CD4-positive, alpha-beta T cell treated with Interleukin-10 for 1 hour (primary cell): ENCODE measurements at regions not wholly inside any gene's neighbourhood (a gene's known extent, or its start where the extent isn't known, plus 50 kb on each side); places are given as distances from the start of the nearest gene placed in this dataset.

Experiments used
- DNase-seq: peaks from one replicate; pipeline ENCODE4 v3.0.0-alpha.2; 2020

DNA sequence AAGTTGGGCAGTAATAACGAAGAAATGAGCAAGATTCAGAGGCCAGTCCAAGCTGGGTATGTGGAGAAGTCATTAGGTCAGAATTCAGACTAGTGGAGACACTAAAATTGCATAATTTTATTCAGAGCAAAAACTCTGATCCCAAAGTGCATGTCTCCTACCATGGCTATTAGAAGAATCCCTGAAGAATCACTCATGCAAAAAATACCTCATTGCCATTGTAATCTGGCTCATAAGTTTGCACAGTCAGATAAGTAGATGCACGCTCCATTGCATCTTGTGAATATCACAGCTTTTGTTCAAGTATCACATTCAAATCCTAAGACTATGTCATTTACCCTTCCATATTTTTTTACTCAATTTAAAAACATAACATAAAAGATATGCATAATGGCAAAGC lies 692.2 kb upstream of the KLHL29 start:
- no peak for DNase-seq

DNA sequence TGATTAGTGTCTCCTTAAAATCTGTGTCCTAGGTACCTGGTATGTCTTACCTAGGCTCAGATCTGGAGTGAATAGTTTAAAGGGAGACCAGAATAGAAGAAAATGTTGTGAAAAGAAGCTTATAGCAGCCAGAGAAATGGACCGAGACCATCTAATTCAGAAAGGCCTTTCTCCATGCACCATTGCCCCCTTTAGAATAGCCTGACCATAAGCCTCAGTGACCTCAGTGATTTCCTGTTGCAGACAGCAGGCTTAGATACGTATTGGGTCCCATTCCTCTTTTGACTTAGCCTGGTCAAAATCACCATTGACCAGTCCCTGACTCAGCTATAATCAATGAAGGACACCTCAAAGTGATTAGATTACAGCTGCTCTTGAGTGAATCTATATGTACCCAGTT lies 690.7 kb upstream of the KLHL29 start:
- no peak for DNase-seq

DNA sequence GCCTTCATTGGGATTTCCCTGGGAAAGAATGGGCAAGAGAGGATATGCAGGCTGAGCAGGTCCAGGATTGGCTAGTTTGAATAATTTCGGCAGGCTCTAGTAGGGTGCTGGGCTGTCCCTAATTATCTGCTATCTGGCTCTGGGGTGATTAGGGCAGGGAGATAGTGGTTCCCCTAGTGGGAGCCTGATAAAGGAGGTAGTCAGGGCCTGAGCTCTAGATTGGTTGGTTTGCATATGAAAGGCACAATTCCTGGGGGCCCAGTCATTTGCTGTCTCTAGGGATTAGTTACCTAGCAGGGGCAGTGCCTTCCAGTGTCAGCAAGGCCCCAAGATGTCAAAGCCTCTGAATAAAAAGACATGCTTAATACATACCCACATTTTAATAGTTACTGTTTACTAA lies 690.1 kb upstream of the KLHL29 start:
- DNase-seq, result no peak

DNA sequence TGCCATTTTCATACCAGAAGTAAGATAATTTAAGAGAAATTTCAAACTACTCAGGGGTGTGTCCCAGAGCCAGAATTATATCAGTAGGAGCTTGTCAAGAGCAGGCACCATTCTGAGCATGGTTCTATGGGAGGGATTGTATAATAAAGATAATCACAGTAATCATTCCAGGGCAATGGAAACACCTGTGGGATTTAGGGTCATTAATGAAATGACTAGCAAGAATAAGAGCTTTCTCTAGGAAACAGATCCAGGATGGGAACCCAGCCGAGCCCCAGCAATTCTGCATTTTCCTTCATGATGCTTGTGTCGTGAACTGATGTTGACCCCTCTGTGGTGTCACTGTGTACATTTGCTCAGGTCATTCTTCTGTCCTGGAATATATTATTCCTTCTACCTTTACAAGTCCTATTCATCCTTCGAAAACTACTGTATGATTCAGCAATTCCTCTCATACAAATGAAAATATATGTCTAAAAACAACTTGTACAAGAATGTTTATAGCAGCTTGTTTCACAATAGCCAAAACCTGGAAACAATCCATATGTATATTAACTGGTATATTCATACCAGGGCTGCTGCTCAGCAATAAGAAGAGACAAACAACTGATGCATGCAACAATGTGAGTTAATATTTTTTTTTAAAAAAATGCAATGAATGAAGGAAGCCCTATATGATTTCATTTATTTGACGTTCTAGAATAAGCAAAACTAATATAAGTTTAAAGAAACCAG lies 687.8 kb upstream of the KLHL29 start:
- DNase-seq, result no peak

DNA sequence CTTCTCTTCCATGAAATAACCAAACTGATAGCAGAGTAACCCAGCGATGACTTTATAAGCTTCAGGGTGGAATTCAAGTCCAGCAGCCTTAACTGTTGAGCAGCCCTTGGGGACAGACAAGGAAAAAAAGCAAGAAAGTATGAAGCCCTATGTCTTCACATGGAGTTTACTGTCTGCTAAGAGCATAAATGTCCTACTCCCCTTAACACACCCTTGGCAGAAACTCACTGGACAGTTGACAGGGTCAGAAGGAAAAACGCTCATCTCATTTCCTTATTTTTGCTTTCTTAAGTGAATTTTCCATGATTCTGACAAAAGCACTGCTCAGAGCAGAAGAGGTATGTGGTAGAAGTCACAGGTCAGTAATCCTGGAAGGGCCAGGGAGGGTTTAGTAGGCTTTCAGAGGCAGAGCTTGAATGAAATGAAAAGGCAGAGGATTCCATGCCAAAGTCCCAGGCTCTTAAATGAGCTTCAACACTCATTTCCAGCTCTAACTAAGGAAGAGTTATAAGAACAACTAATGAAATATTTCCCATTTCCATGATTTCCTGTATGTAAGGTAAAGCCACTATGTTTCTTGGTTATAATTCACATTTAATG lies 683.3 kb upstream of the KLHL29 start:
- DNase-seq, result no peak

DNA sequence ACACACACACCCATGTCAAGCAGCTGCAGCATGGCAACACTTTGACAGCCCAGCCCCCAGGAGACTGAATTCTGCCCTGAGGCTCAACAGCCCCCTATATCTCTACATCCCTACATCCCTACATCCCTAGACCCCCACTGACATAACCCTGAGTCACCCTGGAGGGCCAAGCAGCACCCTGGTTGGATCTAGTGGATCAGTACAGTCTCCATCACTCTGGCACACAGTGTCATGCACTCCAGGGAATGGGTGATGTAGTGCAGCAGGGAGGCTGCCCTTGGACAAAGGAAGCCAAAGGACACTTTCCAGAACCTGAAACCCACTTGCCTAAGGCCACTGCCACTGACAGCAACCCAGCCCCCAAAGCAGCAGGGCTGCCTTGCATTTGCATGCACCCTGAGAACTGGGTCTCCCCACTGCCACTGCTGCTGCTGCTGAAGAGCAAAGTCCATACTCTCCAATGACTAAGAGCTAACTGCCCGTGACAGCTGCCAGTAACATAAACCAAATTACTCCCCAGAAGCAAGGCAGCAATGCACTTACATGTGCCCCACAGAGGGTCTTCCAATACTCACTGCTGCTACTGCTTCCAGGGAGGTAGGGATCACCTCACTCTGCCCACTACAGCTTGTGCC lies 681.6 kb upstream of the KLHL29 start:
- no peak for DNase-seq

DNA sequence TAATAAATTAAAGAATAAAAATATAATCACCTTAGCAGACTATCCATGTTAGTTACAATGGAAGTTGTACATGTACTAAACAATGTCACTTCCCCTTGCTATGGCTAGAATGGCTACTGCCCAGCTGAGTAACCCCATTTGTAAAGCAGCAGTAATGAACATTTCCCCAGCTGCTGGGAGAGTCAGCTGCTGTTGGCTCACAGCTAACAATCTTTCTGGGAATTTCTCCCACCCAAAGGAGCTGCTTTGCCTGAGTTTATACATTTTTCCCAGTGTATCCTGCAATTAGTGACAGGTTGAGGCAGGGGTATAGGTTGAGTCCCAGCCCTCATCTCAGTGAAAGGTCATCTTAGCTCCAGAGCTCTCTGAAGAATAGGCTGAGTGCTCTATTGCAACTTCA lies 665.6 kb upstream of the KLHL29 start:
- DNase-seq, result no peak

DNA sequence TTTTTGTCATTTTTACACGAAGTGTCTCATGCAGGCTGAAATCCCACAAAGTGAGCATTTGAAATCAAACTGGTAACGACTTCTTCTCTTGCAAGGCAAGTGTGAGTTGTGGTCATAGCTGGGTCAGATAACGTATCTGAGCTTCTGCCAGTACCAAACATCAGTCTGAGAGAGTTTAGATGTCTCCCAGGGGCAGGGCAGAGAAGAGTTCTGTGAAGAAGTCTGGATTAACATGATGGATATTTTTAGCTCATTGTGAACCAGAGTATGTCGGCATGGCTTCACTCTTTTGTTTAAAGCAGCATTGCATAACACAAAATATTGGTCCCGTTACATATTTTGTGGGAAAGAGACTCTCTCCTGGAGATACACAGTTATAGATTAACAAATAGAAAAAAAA lies 655.5 kb upstream of the KLHL29 start:
- DNase-seq, result no peak

DNA sequence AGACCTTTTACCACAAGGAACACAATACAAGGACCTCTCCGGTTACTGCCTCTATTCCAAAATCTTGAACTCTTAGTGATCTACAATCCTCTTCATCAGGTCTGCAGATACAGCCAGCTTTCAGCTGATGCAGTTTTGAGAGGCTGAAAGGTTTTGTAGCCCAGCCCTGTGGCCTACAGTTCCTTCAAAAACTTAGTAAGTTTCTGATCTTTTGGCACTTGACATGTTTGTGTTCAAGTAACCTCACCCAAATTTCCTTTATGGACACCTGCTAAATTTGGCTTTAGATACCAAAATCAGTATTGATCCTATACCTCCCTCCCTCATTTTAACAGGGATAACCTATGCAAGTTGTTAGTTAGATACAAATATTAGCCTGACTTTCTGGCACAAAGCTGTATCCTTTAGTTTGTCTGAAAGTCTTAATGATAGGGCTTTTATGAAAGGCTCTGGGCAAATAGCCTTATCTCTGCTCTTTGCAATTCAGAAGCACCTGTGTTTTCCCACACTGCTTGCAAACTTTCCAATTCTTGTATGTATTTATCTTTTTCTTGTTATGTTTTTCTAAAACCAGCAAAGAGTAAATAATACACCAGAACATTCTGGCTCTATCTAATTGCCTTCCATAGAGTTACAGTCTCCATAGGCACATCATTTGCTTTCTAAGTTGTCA lies 650.5 kb upstream of the KLHL29 start:
- no peak for DNase-seq

DNA sequence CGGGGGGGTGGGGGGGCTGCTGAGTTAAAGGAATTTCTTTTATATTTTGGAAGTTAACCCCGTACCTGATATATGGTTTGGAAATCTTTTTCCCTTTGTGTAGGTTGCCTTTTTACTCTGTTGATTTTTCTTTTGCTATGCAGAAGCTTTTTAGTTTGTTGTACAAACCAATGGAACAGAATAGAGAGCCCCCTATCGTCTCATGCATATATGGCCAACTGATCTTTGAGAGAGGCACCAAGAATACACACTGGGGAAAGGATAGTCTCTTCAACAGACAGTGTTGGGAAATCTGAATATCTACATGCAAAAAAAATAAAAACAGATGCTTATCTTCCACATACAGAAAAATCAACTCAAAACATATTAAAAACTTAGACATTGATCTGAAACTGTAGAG lies 647.8 kb upstream of the KLHL29 start:
- no peak for DNase-seq

DNA sequence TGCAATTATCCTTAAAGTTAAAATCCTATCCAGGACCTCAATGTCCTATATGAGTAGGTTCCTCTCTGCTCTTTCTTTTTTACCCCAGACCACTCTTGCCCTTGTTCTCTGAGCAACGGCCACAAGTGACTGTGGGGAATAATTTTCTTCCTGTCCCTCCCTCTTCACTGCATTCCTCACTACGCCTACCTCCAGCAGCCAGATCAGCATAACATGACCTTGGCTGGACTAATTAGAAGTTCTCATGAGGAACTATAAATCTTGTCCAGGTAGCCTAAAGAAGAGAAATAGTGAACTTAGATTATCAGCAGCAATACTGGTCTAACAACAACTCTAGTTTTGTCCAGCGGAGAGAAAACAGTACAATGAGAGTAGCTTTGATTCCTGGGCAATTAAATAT lies 643.8 kb upstream of the KLHL29 start:
- no peak for DNase-seq

DNA sequence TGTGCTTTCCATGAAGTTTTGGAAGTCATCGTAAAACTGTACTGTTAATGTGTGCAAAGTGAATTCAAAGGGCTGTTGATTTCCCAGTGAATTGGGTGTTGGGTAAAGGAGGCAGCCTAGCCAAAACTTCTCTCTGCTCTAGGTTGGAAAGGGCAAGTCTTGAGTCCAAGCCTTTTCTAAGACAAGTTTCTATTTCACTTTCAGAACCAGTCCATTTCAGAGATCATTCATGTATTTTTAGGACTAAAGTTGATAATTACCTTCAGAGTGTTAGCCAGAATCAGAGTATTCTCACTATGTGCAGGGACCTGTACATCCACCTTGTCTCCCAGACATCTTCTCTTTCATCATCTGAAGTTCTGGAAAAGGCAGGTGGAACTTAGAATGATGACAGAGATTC lies 636.1 kb upstream of the KLHL29 start:
- no peak for DNase-seq

DNA sequence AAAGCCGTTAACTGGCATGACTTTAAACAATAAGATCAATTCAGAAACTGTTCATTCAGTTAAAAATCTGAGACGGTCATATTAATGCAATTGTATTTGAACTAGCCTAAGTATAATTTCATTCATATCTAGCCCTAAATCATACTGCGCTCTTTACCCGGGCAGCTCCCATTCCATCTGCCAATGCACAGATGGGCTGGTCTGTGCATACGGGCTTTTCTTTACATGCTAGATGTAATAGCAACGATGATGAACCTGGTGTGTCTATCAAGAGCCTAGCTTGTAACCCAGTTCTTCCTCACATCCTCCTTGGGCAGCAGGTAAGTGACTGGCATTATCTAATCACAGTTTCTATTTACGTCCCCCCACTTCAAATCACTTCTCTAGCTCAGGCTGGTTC lies 631.5 kb upstream of the KLHL29 start:
- no peak for DNase-seq

DNA sequence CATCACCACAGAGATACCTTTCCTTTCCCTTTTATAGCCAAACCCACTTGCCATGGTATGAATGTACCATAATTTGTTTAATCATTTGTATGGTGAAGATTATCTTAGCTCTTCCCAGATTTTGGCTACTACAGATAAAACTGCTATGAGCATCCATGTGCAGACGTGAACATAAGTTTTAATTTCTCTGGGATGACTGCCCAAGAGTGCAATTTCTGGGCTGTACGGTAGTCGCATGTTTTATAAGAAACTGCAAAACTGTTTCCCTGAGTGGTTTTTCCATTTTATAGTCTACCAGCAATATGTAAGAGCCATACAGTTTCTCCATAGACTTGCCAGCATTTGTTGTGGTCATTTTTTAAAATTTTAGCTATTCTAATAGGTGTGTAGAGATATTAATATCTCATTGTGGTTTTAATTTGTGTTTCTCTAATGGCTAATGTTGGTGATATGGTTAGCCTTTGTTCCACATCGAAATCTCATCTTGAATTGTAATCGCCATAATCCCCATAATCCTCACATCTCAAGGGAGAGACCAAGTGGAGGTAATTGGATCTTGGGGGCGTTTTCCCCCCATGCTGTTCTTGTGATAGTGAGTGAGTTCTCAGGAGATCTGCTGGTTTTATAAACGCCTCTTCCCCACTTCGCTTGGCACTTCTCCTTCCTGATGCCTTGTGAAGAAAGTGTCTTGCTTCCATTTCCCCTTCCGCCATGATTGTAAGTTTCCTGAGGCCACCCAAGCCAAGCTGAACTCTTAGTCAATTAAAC lies 628.5 kb upstream of the KLHL29 start:
- DNase-seq, result no peak

DNA sequence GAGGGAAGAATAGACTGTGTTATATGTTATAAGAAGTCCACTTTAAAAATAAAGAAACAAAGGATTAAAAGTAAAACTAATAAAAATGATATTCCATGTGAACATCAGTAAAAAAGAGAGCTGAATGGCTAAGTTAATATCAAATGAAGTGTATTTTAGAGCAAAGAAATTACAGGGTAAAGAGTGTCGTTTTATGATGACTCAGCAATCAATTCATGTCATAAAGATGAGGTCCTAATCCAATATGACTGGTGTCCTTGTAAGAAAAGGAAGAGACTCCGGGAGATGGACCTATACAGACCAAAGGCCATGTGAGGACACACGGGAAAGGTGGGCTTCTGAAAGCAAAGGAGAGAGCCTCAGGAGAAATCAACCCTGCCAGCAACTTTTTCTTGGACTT lies 615.5 kb upstream of the KLHL29 start:
- DNase-seq, result no peak

DNA sequence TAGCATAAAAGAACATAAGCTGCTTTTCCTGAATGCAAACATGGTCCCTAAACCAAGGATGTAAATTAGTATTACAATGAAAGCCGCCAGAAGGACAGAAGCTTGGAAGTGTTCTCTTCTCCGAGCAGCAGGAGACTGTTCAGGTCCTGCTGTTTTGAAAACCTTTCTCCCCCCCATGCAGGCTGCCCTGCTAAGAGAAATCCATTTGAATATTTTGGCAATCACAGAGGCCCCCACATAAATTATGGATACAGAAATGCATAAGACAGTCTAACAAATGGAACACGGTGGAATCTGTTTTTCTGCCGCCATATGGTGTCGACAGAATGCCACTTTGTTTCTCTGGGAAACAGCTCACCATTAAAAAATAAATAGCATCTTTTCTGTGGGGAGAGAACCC lies 600.4 kb upstream of the KLHL29 start:
- DNase-seq, result no peak

DNA sequence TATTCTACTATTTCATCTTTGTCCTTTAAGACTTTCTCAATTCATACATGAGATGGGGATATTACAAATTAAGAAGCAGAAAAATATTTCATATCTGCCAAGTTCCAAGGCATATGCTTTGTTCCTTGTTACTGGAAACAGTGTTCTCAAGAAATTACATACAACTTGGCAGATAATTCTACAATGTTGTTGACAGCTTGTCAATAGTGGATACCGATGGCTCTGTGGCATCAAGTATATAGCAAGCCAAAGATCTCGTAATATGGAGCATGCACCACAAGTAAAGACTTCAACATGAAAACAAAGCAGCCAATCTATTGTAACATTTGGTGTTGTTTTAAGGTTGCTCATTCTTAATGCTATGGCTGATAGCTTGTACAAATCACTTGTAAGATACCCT lies 598.2 kb upstream of the KLHL29 start:
- DNase-seq, result no peak

DNA sequence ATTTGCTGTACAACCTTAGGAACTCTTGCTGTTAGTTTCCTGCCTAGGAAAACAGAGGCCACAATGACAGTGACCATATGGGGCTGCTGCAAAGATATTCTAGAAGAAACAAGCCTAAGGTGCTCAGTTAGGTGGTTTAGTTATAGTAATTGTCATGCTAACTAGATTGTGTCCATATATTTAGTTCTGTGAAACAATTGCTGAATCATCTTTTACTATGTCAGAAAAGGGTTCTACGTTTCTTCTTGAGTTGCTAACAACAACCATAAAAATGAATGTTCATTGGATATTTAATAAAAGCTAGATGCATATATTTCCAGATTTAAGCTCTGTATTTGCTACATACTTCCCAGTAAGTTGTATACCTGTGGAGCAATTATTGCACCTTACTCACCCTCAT lies 597.2 kb upstream of the KLHL29 start:
- DNase-seq, result no peak

DNA sequence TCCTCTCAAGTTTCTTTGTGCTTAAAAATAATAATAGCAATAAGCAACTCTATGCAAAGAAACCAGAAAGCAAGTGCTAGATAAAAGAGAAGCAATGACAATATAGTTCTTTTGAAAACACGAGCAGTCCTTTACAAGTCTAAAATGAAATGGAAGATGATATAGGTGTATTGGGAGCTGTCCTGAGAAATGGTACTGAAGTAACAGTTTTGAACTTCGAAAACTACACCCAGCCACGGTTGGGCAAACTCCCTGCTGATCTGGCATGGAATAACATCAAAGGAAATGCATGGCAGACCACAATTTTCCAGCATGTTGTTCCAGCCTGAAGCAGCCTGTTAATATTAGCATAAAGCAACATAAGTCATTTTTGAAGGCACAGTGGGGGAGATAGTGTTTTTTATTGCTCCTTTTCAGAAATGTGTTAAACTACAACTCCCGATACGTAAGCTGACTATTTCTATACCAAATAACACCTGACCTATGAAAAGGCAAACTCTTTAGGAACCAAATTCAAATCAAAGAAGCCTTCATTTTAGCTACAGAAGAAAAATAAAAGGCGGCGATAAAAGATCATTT lies 596.1 kb upstream of the KLHL29 start:
- DNase-seq, result no peak

DNA sequence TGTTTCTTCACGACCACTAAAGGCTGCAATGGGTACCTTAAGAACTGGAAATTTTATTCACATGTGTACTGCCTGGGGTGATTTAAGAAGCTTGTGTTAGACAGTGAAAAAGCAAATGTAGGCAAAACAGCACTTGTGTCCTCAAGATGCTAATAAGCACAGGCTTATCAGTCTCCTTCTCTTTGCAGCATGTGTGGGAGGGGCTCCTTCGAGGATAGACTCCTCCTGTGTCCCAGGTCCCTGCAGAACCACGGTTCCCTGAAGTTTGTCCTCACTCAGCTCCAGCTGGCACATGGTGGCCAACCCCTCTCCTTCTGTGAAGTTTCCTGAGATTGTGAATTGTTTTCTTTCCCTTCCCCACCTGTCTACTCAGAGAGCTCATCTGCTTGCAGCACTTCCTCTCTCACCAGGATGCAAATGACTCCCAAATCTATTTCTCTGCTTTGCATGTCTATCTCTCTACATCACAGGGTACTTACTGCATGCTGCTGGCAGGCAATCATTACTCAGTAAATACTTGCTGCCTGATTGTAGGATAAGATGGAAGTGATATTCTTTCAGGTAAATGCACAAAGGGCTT lies 589.6 kb upstream of the KLHL29 start:
- no peak for DNase-seq

DNA sequence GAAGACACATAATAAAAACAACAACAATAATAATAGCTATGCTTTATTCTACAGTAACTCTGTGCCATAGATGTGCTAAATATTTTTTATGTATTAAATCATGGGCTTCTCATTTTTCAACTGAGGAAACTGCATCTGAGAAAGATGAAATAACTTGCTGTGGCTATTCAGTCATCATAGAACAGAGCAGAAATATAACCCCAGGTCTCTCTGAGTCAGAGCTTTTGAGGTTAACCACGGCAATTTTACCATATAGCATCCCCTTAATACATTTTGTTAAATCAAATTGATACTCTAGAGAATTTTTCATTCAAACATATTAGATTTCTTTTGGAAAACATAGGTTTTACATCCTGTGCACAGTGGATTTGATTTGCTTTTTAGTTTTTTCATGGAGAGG lies 586.6 kb upstream of the KLHL29 start:
- no peak for DNase-seq

DNA sequence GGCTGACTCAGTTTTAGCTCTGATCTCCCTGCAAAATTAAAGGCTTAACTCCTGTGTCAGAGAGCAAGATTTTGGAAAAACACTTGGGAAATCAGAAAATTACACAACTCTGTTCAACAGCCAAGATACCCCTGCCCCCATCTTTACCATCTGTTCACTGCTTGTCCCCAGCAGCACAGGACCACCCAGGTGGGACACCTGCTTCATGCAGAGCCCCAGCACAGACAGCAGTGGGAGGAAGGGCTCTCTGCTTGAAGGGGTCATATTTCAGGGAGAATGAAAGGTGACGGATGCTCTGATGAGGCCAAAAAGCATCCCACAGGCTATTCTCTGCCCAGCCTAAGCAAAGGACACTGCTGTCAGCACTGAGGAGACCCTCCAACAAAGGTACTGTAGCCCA lies 584.6 kb upstream of the KLHL29 start:
- no peak for DNase-seq

DNA sequence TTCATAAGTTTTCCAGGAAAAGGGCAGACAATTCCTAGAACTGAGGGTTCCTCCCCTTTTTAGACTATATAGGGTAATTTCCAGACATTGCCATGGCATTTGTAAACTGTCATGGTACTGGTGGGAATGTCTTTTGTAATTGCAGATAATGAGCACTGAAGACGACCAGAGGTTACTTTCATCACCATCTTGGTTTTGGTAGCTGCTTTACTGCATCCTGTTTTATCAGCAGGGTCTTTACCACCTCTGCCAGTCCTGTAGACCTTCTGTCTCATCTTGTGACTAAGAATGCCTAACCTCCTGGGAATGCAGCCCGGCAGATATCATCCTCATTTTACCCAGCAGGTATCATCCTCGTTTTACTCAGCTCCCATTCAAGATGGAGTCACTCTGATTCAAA lies 583.9 kb upstream of the KLHL29 start:
- no peak for DNase-seq
